B cell (primary cell): ENCODE measurements at regions not wholly inside any gene's neighbourhood (a gene's known extent, or its start where the extent isn't known, plus 50 kb on each side); places are given as distances from the start of the nearest gene placed in this dataset.

Experiments
- ATAC-seq: fragments of 200-7000 bp; cut with Tn5 transposase; one replicate; pipeline ENCODE4 v1.10.0; 2021; ENCODE audit warnings: low read depth, mild to moderate bottlenecking, moderate number of reproducible peaks, moderate library complexity
- CTCF ChIA-PET: fragments of 350-600 bp; sonication (Branson Sonifier 250); formaldehyde crosslinking; loops from one replicate; lab custom pipeline; 2021; ENCODE audit warnings: antibody characterized with exemption, inconsistent platforms; lab: Charles Lee
- POLR2A ChIA-PET: fragments of 350-600 bp; sonication (Branson Sonifier 250); formaldehyde crosslinking; loops from one replicate; lab custom pipeline; 2021; ENCODE audit warnings: antibody characterized with exemption; lab: Charles Lee
- DNase-seq: peaks from one replicate; pipeline ENCODE4 v3.0.0; 2013
- H2AFZ ChIP-seq: 2 replicates; pipeline ENCODE4 v1.6.1; 2012; ENCODE audit warnings: mild to moderate bottlenecking, low read depth, low read length; ENCODE audit not compliant: insufficient read depth, poor library complexity, severe bottlenecking
- H3K27ac ChIP-seq, 2 donors: 1 replicate in 1 of 2; 2 replicates in 1 of 2; pipeline ENCODE4 v1.5.1; 2012 to 2013; ENCODE audit warnings: low read length in 2 of 2, mild to moderate bottlenecking in 2 of 2, moderate library complexity in 1 of 2
- H3K27me3 ChIP-seq, 4 experiments: fragments of 200-600 bp in 1 of 4; sonication (generic) in 1 of 4; replicated peaks in 1 of 4; 1 replicate in 2 of 4; 2 replicates in 2 of 4; pipeline versions ENCODE4 v1.6.1 to v1.7.0; 2013 to 2016; ENCODE audit warnings: low read length in 3 of 4, mild to moderate bottlenecking in 2 of 4, mixed read lengths in 1 of 4, moderate library complexity in 1 of 4; ENCODE audit not compliant: insufficient read depth in 4 of 4, control insufficient read depth in 3 of 4; ENCODE audit errors: control extremely low read depth in 1 of 4
- H3K36me3 ChIP-seq, 2 experiments: replicated peaks in 1 of 2; 1 replicate in 1 of 2; 2 replicates in 1 of 2; pipeline versions ENCODE4 v1.6.1 to v1.7.1; 2013; ENCODE audit warnings: low read length in 1 of 2; ENCODE audit not compliant: insufficient read depth in 2 of 2, control insufficient read depth in 1 of 2; ENCODE audit errors: control extremely low read depth in 1 of 2, extremely low read depth in 1 of 2
- H3K4me1 ChIP-seq, 2 donors: fragments of 200-600 bp in 1 of 2; sonication (generic) in 1 of 2; 1 replicate in 1 of 2; 2 replicates in 1 of 2; pipeline versions ENCODE4 v1.5.1 to v1.6.1; 2013 to 2017; ENCODE audit warnings: low read length in 2 of 2; ENCODE audit not compliant: control insufficient read depth in 2 of 2, insufficient read depth in 2 of 2
- H3K4me2 ChIP-seq: replicated peaks from 2 replicates; pipeline ENCODE3; 2012; ENCODE audit warnings: mild to moderate bottlenecking, low read depth, low read length; ENCODE audit not compliant: poor library complexity, severe bottlenecking
- H3K4me3 ChIP-seq, 5 experiments: fragments of 200-600 bp in 1 of 5; sonication (generic) in 1 of 5; 1 replicate in 3 of 5; 2 replicates in 2 of 5; pipeline versions ENCODE4 v1.5.1 to v1.7.0; 2011 to 2016; ENCODE audit warnings: low read length in 4 of 5, mild to moderate bottlenecking in 4 of 5, low read depth in 2 of 5, control low read depth in 1 of 5, moderate library complexity in 1 of 5; ENCODE audit not compliant: insufficient read depth in 1 of 5; ENCODE audit errors: control extremely low read depth in 1 of 5, extremely low read depth in 1 of 5
- H3K79me2 ChIP-seq: fragments of 200-600 bp; sonication (generic); one replicate; pipeline ENCODE4 v1.6.0; 2016; ENCODE audit warnings: low read length; ENCODE audit not compliant: control insufficient read depth, insufficient read depth
- H3K9ac ChIP-seq: fragments of 200-600 bp; sonication (generic); 2 replicates; pipeline ENCODE4 v1.6.1; 2017; ENCODE audit warnings: mild to moderate bottlenecking, low read length, moderate library complexity
- H3K9me3 ChIP-seq, 3 donors: one replicate each; pipeline versions ENCODE4 v1.6.1 to v1.7.1; 2013; ENCODE audit warnings: low read length in 2 of 3; ENCODE audit not compliant: control insufficient read depth in 2 of 3, insufficient read depth in 1 of 3; ENCODE audit errors: control extremely low read depth in 1 of 3
- H4K20me1 ChIP-seq: 2 replicates; pipeline ENCODE4 v1.6.0; 2012; ENCODE audit warnings: mild to moderate bottlenecking, low read length; ENCODE audit not compliant: insufficient read depth, control insufficient read depth, poor library complexity, severe bottlenecking
- H3K27ac Mint-ChIP-seq: one replicate; pipeline ENCODE4 v1.8.0; 2021; ENCODE audit warnings: mixed read lengths
- H3K27me3 Mint-ChIP-seq: one replicate; pipeline ENCODE4 v1.8.0; 2021; ENCODE audit warnings: mixed read lengths
- H3K4me1 Mint-ChIP-seq: one replicate; pipeline ENCODE4 v1.8.0; 2021; ENCODE audit warnings: mixed read lengths
- H3K4me3 Mint-ChIP-seq: one replicate; pipeline ENCODE4 v1.8.0; 2021; ENCODE audit warnings: mixed read lengths
- H3K9me3 Mint-ChIP-seq: one replicate; pipeline ENCODE4 v1.8.0; 2022; ENCODE audit warnings: mixed read lengths; ENCODE audit not compliant: insufficient read depth
- EZH2 ChIP-seq: IDR thresholded peaks from 2 replicates; pipeline ENCODE4 v1.6.1; 2012; ENCODE audit warnings: borderline replicate concordance, low read depth, mild to moderate bottlenecking, moderate library complexity, low read length; ENCODE audit not compliant: insufficient read depth, poor library complexity, severe bottlenecking
- WGBS: methylation state at CpG from one replicate; pipeline ENCODE4 v1.1.5; 2013; ENCODE audit warnings: missing lambda C conversion rate; ENCODE audit not compliant: insufficient coverage; 5-methylcytosine and 5-hydroxymethylcytosine counted together
- intact Hi-C: fragments of 100-400 bp; cut with micrococcal nuclease; formaldehyde crosslinking; loops from one replicate; pipeline ENCODE4 v1.10.0; 2022
- TF ChIP-seq, protein P1 (sequence below): fragments of 200-600 bp; IDR thresholded peaks from one replicate; pipeline ENCODE4 v1.8.0; 2022; ENCODE audit warnings: antibody characterized with exemption, mild to moderate bottlenecking

DNA sequence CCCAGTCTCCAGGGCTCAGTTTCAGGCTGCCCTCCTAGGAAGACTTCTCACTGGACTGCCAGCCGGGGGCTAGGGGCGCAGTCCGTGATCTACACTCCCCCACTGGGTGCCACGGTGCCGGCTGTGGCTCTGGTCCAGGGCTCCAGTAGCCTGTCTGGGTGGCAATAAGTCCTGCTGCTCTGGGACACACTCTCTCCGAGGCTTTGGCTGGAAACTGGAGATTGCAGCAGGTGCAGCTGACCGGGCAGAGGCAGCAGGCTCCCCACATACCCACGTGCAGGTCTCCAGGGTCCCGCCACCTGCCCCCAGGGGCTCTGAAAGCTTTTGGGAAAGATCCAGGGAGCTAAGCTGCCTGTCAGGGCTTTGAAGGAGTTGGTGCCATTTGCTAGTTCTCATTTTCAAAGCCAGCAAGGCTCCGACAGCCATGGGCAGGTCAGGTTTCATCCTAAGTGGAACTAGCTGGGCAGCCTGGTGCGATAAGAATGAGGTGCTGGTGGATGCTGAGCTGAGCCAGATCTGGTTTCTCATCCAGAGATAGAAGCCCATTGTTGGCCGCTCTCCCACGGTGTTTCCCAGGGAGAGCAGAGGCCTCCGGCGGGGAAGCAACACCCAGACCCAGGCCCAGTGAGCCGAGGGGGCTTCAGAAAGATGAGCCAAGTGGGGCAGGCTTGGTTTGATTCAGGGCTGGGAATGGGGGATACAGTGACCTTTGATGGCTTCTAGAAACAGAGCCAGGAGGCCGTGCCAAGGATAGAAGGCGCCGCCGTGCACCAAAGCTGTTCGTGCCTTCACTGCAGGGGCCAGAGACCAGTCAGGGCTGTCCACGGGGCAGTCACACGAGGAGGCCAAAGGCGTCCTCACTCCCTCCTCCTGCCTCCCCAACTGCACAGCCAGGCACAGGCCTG lies 141.7 kb upstream of the GPC1 start:
- Histone ChIP-seq H2AFZ (no peak overlapping the region), H4K20me1 (no peaks in the 10 kb centered on the region), H3K4me2 (no peak overlapping the region), H3K27ac (no peak overlapping the region), H3K4me3 (no peak overlapping the region), H3K9me3 (no peaks in the 10 kb centered on the region), H3K4me1 (no peaks in the 10 kb centered on the region), H3K9ac (no peak overlapping the region), H3K27me3 (no peaks in the 10 kb centered on the region), H3K79me2 (no peaks in the 10 kb centered on the region), H3K36me3 (no peaks in the 10 kb centered on the region)
- ATAC-seq (no peak), DNase-seq (no peak)
- CTCF ChIA-PET: no interaction called here
- TF ChIP-seq, protein P1, sequence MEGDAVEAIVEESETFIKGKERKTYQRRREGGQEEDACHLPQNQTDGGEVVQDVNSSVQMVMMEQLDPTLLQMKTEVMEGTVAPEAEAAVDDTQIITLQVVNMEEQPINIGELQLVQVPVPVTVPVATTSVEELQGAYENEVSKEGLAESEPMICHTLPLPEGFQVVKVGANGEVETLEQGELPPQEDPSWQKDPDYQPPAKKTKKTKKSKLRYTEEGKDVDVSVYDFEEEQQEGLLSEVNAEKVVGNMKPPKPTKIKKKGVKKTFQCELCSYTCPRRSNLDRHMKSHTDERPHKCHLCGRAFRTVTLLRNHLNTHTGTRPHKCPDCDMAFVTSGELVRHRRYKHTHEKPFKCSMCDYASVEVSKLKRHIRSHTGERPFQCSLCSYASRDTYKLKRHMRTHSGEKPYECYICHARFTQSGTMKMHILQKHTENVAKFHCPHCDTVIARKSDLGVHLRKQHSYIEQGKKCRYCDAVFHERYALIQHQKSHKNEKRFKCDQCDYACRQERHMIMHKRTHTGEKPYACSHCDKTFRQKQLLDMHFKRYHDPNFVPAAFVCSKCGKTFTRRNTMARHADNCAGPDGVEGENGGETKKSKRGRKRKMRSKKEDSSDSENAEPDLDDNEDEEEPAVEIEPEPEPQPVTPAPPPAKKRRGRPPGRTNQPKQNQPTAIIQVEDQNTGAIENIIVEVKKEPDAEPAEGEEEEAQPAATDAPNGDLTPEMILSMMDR: no peak
- no peak for TF ChIP-seq EZH2
- Mint-ChIP-seq H3K9me3 (no peaks in the 10 kb centered on the region), H3K4me1 (no peaks in the 10 kb centered on the region), H3K4me3 (no peak overlapping the region), H3K27me3 (no peaks in the 10 kb centered on the region), H3K27ac (no peak overlapping the region)
- POLR2A ChIA-PET: no interaction called here
- intact Hi-C loops: no loop called here
- WGBS: 82% methylated on average over 20 of the region's 24 CpGs

DNA sequence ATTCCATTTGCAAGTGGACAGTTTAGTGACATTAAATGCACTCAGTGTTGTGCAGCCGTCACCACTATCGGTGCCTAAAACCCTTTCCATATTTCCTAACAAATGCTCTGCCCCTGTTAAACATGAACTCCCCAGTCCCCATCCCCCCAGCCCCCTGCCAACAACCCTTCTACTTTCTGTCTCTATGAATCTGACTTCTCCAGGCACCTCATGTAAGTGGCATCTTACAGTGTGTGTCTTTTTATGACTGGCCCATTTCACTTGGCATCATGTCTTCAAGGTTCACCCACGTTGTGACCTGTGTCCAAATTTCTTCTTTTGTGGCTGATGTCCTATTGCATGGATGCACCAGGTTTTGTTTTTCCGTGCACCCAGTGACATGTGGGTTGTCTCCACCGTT lies 140.9 kb upstream of the GPC1 start:
- H3K4me3 ChIP-seq: no peak overlapping the region
- TF ChIP-seq, protein P1: no peak
- no peak for TF ChIP-seq EZH2
- no peaks in the 10 kb centered on the region for H3K4me1 Mint-ChIP-seq
- no peak overlapping the region for H2AFZ ChIP-seq
- no peak overlapping the region for H3K9ac ChIP-seq
- ATAC-seq: no peak
- 82% methylated on average over 3 of the region's 5 CpGs for WGBS
- H3K79me2 ChIP-seq: no peaks in the 10 kb centered on the region
- H3K4me3 Mint-ChIP-seq: no peak overlapping the region
- H3K36me3 ChIP-seq: no peaks in the 10 kb centered on the region
- no peaks in the 10 kb centered on the region for H3K27me3 ChIP-seq
- H3K9me3 Mint-ChIP-seq: no peaks in the 10 kb centered on the region
- H3K27me3 Mint-ChIP-seq: no peaks in the 10 kb centered on the region
- intact Hi-C loops: no loop called here
- no peaks in the 10 kb centered on the region for H4K20me1 ChIP-seq
- no peaks in the 10 kb centered on the region for H3K4me1 ChIP-seq
- no peak for DNase-seq
- no peak overlapping the region for H3K27ac Mint-ChIP-seq
- no peak overlapping the region for H3K27ac ChIP-seq
- H3K4me2 ChIP-seq: no peak overlapping the region
- H3K9me3 ChIP-seq: no peaks in the 10 kb centered on the region
- CTCF ChIA-PET: no interaction called here
- POLR2A ChIA-PET: no interaction called here
